Stimulated activated CD4-positive, alpha-beta T cell treated with anti-CD3 and anti-CD28 coated beads, Interleukin-15, amount 100 ng/mL, for 48 hours (primary cell): ENCODE measurements at regions not wholly inside any gene's neighbourhood (a gene's known extent, or its start where the extent isn't known, plus 50 kb on each side); places are given as distances from the start of the nearest gene placed in this dataset.
"Not testable (repeated sequence)": the region's sequence is repeated elsewhere in the genome, so short reads cannot be mapped to it uniquely, and the experiment has no call there.

ENCODE experiments used
- DNase-seq, 2 donors: peaks; one replicate each; pipeline ENCODE4 v3.0.0-alpha.2; 2020; ENCODE audit warnings: low read depth in 2 of 2

DNA sequence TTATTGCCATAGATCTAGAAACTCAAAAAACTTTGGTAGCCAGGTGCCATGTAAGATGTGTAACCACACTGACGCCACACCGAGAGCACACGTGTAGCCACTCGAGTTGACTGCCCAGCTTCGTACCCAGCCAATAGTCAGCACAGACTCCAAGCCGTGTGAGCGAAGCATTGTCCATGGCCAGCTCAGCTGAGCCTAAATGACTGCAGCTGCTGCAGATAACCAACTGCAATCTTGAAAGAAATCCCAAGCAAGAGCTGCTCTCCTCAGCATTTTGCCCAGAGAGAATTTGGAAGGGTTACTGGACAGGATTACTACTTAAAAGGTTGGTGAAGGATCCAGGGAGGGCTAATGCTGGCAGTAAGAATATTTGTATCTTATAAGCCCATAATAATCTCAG is 193.0 kb upstream of the THRB start:
- no peak for DNase-seq

DNA sequence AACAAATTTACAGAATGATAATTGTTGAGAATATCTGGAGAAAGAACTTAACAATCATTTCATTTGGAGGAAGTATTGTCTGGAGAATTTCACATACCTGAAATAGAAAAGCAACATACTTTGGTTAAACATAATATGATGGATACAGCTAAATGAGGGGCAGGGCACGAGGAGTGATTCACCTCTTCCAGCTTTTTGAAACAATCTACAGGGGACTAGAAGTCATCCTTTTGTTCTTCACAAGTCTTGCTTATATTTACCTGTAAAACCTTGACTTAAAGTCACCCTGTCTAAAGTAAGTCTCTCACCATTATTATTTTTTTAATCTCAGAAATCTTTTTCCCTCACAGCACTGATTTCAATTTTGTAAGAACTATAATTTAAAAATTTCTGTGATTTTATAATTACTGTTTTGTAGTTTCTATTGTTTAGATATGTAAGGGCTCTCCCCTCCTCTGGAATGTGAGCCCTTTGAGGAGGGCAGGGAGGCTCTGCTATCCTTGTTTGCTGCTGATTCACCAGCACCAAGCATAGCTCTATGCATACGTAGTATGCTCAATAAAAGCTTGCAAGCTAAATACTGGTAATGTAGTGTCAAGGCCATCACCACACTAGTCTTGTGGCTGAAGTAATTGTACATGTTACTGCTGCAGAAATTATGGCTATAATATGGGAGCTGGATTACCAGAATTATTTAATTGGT is 193.9 kb upstream of the THRB start:
- DNase-seq: no peak

DNA sequence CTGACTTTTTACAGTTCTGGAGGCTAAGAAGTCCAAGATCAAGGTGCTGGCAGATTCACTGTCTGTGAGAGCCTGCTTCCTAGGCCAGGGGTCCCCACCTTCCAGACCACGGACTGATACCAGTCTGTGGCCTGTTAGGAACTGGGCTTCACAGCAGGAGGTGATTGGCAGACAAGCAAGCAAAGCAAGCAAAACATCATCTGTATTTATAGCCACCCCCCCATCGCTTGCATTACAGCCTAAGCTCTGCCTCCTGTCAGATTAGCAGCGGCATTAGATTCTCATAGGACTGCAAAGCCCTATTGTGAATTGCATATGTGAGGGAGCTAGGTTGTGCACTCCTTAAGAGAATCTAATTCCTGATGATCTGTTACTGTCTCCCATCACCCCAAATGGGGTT is 194.7 kb upstream of the THRB start:
- no peak for DNase-seq

DNA sequence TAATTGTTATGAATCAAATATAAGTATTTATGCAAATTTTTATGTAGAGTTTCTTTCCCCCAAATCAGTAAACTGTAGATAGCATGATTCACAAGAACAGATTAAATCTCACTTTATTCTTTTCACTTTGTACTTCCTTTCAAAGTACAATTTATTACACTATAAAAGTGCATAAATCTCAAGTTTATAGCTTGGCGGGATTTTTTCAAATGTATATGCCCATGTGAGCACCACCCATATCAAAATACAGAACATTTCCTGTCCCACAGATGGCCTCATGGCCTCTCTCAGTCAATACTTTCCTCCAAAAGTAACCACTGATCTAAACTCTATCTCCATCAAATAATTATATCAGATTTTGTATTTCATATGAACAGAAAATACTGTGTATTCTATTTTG is 196.1 kb upstream of the THRB start:
- DNase-seq: no peak

DNA sequence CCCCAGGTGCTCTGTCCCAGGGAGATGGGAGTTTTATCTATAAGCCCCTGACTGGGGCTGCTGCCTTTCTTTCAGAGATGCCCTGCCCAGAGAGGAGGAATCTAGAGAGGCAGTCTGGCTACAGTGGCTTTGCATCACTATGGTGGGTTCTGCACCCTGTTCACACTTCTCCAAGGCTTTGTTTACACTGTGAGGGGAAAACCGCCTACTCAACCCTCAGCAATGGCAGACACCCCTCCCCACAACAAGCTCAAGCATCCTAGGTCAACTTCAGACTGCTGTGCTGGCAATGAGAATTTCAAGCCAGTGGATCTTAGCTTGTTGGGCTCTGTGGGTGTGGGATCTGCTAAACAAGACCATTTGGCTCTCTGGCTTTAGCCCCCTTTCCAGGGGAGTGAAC is 204.4 kb upstream of the THRB start:
- not testable (repeated sequence) for DNase-seq

DNA sequence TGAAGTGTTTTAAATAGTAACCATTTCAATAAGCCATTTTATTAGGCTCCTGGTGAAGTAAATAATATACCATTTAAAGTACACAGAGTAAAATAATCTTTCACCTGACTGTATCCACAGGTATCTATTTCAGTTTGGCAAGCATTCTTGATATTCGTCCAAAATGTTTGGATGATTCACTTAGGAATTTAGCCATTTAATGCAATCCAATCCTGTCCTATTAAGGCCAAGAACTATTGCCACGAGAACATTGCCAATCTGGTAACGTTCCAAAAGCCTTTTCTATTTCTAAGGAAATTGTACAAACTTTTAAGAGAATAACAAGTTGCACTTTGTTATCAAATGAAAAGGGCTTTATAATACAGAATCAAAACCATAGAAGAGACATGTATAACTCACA is 209.8 kb upstream of the THRB start:
- no peak for DNase-seq

DNA sequence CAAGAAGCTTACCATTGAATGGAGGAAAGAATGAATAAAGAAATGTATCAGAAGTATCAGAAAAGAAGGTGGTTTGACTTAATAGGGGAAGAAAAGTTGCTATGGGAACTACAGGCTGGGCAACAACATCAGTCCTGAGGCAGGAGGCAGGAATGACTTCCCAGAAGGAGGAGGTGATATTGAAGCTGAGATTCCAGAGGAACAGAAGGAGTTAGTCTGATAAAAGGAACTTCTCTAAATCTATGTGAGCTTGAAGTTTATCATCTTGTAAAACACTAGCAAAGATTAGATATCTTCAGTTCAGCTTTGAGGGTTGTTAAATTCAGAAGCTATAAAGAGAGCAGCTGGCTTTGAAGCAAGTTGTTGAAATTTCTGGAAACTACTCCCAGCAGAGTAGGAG is 213.3 kb upstream of the THRB start:
- DNase-seq: no peak

DNA sequence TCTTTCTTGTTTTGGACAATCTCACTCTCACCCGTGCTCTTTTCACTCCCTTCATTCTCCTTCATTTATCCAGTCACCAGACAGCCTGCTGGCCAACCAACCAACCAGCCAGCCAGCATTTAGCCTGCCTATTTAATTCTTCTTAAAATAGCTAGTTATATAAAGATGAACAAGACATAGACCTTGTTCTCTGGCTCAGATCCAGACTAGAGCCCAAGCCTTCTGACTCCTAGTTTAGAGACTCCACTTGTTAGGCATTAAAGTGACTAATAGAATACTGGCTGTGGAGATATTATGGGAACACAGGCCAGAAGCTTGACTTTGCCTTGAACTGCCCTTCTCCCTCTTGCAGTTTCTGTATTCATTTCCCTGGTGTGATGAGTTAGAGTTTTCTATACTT is 215.3 kb upstream of the THRB start:
- no peak for DNase-seq

DNA sequence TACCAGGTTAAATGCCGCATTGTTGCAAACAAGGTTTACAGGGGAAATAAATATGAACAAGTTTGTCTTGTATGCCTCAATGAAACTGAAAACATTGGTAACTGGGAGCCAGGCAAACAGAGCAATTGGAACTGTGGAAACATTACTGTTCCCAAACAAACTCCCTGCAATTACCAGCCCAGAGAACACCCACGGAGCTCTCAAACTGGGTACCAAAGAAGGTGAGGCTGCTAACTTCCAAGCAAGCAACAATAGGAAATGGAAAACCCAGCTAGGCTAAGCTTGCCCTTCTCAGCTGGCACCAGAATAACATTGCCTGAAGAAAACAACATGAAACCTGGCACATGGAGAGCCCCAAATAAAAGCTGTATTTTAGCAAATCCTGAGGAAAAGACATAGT is 218.9 kb upstream of the THRB start:
- DNase-seq: no peak

DNA sequence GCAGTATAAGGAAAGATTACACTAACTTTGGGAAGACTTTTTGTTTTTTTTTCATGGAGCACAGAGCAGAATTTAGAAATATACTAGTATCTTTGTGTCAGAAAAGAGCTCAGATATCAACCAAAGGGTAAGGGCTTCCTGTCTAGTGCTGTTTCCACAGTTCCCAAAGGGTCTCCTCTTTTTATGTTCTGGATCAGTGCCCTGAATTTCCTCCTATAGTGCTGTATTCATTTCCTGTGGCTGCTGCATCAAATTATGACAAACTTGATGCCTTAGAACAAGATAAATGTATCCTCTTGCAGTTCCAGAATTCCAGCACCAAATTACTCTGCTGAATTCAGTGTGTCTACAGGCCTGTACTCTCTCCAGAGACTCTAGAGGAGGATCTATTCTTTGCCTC is 219.8 kb upstream of the THRB start:
- DNase-seq: no peak

DNA sequence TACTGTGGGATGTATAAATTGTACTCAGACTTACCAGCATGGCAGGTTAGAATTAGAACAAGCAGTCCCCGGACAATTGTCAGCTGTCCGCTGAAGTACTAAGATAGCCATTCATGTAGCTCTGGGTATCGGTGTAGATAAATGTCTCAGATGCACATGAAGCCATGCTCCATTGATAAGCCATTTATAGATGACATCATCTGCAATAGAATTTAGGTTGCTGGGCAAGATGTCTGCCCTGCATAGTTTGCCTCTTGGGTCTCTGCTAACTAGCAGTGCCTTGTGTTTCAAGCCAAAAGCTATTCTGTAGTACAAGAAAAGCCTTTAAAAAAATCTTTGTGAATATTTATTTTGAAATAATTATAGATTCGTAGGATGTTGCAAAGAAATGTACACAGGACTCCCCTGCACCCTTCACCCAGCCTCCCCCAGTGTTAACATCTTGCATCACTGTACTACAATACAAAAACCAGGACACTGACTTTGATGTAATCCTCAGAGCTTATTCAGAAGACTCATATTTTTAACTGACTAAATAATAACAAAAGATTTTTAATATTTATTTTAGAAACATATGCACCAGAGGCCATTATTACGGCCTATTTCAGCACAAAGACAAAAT is 220.6 kb upstream of the THRB start:
- DNase-seq: no peak

DNA sequence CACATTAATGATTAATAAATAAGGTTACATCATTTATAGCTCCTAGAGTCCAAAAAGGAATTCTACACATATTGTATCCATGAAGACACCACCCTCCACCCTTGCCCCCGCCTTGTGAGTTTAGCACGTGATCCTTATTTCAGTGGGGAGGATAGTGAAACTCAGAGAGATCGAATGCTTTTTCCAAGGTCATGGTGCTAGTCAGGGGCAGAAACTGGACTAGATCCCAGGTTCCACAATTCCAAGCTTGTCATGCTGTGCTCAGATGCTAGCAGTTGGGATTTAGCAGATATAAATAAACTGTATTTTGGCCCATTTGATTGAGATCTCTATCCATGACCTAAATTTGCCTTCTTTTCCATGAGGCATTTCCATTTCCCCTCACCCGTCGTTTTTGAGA is 227.4 kb upstream of the THRB start:
- DNase-seq: no peak

DNA sequence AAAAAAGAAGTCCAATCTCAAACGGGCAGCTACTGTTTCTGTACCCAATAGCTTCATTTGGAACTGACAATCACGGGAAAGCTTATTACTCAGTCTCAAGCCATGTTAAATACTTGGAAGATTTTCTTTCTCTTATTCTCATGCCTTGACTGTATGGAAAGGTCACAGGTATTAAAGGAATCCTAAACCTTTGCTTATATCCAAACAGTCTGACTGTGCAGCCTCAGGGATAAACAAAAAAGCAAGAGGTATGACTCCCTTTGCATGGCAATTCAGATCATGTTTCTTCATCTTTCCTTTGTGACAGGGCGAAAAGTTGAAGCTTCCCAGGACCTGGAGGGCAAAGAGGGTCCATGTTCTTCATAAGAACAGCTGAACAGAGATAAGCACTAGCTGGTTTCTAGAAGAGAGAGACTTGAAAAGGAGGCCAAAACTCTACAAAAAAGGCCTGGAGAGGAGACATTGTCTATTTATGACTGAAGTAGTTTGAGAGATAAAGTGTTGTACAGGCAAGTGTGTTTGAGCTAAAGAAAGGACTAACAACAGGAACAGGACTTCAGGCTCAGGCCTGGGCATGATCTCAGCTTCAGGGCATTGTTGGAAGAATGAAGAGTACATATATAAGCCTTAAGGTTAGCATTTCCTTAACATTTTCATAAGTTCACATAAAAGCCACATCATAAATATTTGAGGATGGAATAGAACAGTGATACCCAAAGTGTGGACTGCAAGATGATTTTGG is 231.0 kb upstream of the THRB start:
- DNase-seq: no peak

DNA sequence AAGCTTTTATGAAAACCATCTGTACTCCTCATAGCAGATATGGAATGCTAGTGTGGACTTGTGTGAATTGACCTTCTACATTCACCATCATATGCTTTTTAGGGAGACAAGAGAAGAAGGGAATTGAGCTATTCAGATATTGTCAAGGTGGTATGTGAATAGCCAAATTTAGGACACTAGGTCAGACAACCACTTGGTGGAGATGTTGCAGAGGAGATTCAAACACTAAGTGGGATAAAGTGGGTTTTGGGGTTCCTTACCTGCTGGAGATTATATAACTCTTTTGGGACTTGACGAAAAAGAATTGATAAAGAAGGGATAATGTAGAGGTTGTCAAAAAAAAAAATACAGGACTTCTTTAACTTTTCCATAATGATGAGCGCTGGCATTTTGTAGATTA is 231.8 kb upstream of the THRB start:
- DNase-seq: no peak

DNA sequence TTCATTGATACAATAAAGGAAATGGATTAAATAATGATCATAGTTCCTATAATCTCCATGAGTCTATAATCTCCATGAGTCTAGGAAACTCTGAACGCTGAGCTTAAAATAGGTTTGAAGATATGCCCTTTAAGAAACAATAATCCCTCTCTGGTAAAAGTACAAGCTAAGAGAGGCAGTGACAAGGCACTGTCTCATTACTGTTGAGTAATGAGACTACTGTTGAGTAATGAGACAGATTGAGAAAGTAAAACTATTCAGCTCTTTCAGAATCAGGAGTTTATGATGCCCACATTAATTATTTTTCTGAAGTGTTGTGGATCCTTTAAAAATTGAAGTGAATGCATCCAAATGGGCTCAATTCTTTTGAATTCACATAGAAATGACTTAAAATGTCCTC is 235.5 kb upstream of the THRB start:
- no peak for DNase-seq

DNA sequence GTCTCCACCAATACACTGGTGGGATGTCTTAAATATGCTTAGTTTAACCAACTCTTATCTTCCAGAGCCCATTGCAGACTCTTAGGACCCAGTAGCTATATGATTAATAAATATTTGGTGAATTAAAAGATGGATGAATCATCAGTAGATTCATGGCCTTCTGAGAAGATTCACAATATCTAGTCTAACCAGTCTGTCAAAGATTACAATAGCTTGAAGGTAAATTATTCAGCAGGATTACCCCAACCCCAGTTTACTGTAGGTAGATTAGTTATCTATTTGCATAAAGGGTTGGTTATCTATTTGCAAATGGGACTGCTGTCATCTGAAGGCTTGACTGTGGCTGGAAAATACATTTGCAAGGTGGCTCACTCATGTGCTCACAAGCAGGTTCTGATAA is 239.4 kb upstream of the THRB start:
- no peak for DNase-seq

DNA sequence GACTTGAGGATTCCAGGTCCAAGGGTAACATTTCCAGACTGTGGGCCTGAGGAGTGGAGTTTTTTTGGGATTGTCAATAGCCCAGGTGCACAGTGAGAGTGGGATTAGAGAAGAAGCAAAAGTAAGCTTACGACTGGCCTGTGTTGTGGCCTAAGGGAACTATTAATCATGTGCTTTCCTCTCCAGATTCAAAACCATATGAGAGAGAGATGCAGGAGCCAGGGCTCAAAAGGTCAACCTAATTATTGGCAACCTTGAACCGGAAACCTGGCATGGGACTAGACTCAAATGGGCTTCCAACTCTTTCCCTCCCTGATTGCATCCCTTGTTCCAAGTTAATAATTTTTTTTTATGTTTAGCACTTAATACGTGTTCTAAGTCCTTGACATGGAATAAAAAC is 242.1 kb upstream of the THRB start:
- DNase-seq: no peak

DNA sequence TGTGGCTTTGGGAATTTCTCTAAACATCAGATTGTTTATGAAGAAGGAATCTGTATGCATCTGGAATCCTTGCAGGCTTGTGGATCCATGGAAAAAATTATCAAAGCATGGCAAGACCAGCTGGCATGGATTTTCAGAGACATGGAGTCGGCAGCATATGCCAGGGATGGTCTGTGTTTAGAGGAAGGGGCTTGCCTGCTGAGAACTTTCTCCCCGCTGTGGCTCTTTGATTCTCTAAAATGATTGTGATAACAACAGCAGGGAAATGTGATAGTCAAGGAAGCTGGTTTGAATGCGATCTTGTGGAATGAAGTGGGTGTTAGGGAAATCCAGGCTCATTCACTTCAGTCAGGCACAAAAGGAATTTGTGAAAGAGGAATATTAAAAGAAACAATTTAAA is 245.7 kb upstream of the THRB start:
- no peak for DNase-seq

DNA sequence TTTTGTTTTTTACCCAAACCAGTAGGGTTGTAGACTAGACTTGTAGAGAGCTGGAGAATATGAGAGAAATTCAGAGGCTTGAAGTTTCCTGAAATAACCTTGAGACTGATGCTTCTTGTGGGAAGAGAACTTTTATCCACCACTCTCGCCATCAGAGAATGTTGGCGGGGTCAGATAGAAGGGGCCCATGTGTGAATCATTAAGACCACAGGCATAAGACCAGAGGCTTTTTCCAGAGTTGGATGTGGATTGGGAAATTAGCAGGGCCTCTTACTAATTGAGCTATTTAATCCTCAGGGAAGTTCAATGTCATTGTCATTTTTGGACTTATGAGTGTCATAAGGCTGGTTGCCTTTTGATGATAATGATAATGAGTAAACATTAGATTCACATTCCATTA is 246.9 kb upstream of the THRB start:
- no peak for DNase-seq

DNA sequence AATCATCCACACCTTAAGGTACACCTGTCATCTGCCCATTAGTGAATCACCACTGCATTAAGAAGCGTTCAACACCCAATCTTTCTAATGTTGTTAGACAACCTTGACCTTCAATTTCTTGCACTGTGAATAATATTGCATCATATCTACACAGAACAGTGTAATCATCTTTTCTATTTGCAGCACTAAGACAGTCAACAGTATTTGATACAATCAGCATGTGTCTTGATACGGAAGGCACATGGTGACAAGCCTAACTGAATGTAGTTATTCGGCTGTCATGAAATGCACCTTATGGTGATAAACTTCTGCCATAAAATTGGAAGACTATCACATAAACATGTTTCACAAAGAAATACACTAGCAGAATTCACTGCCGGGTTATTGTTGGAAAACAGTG is 253.9 kb upstream of the THRB start:
- DNase-seq: no peak

DNA sequence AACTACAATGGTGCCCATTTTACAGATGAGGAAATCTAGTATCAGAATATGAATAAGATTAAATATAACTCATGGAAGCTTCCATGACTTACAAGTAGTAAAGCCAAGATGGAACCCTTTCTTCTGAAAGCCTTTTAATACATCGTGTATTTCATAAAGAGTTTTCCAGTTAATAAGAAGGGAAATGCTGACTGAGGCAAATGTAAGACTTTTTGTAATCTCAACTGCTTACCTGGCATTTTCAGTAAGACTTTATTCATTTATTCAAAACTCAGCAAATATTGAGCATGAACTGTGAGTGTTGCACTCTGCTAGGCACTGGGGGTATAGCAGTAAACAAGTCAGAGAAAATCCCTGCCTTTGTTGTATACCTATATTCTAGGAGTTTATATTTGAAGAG is 256.4 kb upstream of the THRB start:
- DNase-seq: no peak

DNA sequence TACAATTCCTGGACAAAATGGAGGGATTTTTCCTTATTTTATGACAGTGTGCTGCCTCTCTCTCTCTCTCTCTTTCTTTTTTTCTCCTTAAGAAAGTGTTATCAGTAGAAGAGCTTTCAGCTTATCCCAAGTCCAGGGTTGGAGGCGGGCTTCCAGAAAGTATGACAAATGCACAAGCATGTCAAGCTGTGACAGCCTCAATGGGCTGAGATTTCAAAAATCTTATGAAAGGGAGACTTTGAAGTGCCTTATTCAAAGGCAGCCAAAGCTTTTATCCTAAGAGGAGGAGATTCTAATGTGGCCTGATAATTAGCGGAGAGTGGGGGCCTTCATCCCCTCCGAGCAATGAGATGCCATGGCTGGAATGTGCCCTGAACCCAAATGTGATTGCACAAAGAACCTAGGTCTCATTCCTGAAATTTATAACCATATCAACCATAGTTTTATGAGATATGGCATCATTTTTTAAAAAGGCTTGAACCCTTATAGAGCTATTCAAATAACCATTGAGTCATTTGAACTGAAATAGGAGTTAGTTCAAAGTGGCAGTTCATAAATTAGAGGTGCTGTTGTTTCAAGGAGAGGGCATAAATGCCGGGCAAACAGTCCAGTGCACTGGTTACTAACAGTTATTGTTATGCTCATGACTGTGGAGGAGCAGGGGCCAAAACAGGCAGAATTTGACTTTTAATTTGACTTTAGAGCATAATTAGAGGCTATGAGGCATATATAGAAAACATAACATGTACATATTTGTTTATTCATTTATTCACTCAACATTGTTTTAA is 261.6 kb upstream of the THRB start:
- no peak for DNase-seq

DNA sequence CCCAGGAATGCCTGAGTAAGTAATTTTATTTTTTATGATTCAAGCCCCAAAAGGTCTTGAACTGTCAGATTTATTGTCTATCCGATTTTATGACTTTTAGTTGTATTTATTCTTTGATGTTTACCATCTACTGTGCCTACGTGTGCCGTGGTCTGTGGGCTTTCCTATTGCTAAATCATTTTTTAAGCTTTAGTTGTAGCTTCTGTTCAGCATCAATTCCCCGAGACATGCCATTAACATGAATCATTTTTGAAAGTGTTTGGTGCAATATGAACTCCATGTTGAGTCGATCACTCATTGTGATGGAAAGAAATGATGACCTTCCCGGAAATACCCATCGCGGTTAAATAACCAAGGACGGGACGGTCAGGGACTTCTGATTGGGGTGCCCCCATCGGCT is 268.7 kb upstream of the THRB start:
- DNase-seq: no peak
